ENCODE measurements at regions not wholly inside any gene's neighbourhood (a gene's known extent, or its start where the extent isn't known, plus 50 kb on each side); places are given as distances from the start of the nearest gene placed in this dataset.

DNA sequence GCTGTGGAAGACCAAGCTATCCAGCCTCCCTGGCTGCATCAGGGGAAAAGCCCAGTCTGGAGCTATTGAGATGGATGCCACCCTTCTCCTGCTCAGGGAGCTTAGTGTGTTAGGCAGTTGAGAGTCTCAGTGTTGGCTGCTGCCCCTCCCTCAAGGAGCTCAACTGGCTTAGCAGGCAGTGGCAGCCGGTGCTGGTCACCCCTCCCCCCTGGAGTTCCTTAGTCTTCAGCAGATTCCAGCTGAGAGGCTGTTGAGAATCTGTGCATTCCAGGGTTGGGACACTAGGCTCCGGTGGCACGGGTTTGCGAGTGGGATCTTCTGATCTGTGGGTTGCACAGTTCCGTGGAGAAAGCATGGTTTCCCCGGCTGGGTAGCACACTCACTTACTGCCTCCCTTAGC is 883.8 kb downstream of the NSUN3 start:
- TF ChIP-seq, protein P1, sequence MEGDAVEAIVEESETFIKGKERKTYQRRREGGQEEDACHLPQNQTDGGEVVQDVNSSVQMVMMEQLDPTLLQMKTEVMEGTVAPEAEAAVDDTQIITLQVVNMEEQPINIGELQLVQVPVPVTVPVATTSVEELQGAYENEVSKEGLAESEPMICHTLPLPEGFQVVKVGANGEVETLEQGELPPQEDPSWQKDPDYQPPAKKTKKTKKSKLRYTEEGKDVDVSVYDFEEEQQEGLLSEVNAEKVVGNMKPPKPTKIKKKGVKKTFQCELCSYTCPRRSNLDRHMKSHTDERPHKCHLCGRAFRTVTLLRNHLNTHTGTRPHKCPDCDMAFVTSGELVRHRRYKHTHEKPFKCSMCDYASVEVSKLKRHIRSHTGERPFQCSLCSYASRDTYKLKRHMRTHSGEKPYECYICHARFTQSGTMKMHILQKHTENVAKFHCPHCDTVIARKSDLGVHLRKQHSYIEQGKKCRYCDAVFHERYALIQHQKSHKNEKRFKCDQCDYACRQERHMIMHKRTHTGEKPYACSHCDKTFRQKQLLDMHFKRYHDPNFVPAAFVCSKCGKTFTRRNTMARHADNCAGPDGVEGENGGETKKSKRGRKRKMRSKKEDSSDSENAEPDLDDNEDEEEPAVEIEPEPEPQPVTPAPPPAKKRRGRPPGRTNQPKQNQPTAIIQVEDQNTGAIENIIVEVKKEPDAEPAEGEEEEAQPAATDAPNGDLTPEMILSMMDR (IDR thresholded peaks at IDR 0.05) = no peak
- no peak for TF ChIP-seq POLR2A (IDR thresholded peaks at IDR 0.05)
